HG03439 (cell line): ENCODE measurements at regions not wholly inside any gene's neighbourhood (a gene's known extent, or its start where the extent isn't known, plus 50 kb on each side); places are given as distances from the start of the nearest gene placed in this dataset.
"Not testable (repeated sequence)": the region's sequence is repeated elsewhere in the genome, so short reads cannot be mapped to it uniquely, and the experiment has no call there.

Experiments used
- ATAC-seq: cut with Tn5 transposase; IDR thresholded peaks from one replicate; pipeline ENCODE4 v1.9.1; 2021; ENCODE audit warnings: mild to moderate bottlenecking, moderate library complexity; ENCODE audit not compliant: unreplicated experiment

GRCh38 chr13:81283561-81283960, 942.6 kb upstream of the SPRY2 start:
- ATAC-seq, result no peak

GRCh38 chr13:81283062-81283461, 942.1 kb upstream of the SPRY2 start:
- ATAC-seq, result no peak

GRCh38 chr13:81275666-81276258, 934.8 kb upstream of the SPRY2 start:
- no peak for ATAC-seq

GRCh38 chr13:81247711-81248110, 906.8 kb upstream of the SPRY2 start:
- ATAC-seq, result no peak

GRCh38 chr13:81246556-81246955, 905.6 kb upstream of the SPRY2 start:
- no peak for ATAC-seq

GRCh38 chr13:81244011-81244410, 903.1 kb upstream of the SPRY2 start:
- no peak for ATAC-seq

GRCh38 chr13:81230386-81230785, 889.5 kb upstream of the SPRY2 start:
- ATAC-seq, result no peak

- ATAC-seq, result not testable (repeated sequence)
These were observed 885.9 kb upstream of the SPRY2 start for GRCh38 chr13:81226830-81227229.

GRCh38 chr13:81224209-81224833, 883.4 kb upstream of the SPRY2 start:
- no peak for ATAC-seq

GRCh38 chr13:81223778-81224177, 882.9 kb upstream of the SPRY2 start:
- ATAC-seq, result no peak

- no peak for ATAC-seq
These were observed 870.8 kb upstream of the SPRY2 start for GRCh38 chr13:81211713-81212112.

- ATAC-seq, result no peak
These were observed 866.7 kb upstream of the SPRY2 start for GRCh38 chr13:81207636-81208035.

- ATAC-seq, result no peak
These were observed 866.3 kb upstream of the SPRY2 start for GRCh38 chr13:81207231-81207630.

- ATAC-seq, result no peak
These were observed 862.9 kb upstream of the SPRY2 start for GRCh38 chr13:81203783-81204182.

- no peak for ATAC-seq
These were observed 859.0 kb upstream of the SPRY2 start for GRCh38 chr13:81199956-81200355.

GRCh38 chr13:81197966-81198365, 857.0 kb upstream of the SPRY2 start:
- ATAC-seq, result no peak

- ATAC-seq, result no peak
These were observed 856.6 kb upstream of the SPRY2 start for GRCh38 chr13:81197483-81197882.

- ATAC-seq, result no peak
These were observed 853.4 kb upstream of the SPRY2 start for GRCh38 chr13:81194362-81194761.

- no peak for ATAC-seq
These were observed 843.8 kb upstream of the SPRY2 start for GRCh38 chr13:81184556-81185265.

- ATAC-seq, result no peak
These were observed 831.7 kb upstream of the SPRY2 start for GRCh38 chr13:81172603-81173002.

- no peak for ATAC-seq
These were observed 830.2 kb upstream of the SPRY2 start for GRCh38 chr13:81171065-81171647.

- ATAC-seq, result not testable (repeated sequence)
These were observed 822.9 kb upstream of the SPRY2 start for GRCh38 chr13:81163823-81164222.
